ENCODE measurements at regions not wholly inside any gene's neighbourhood (a gene's known extent, or its start where the extent isn't known, plus 50 kb on each side); places are given as distances from the start of the nearest gene placed in this dataset.

- ChIA-PET CTCF (ENCODE audit: low intra/inter-chr PET ratio) (no interaction called here), POLR2A (no interaction called here)
- Histone ChIP-seq H4K20me1 (replicated peaks; ENCODE audit: control insufficient read depth, insufficient read depth, low read length) (no peaks in the 10 kb centered on the region), H3K9ac (ENCODE audit: insufficient read depth in 1 of 2, low read depth in 2 of 2, low read length in 2 of 2) (no peak overlapping the region), H2AFZ (ENCODE audit: low read depth, low read length) (no peak overlapping the region), H3K27ac (ENCODE audit: extremely low read depth, low read depth, low read length) (no peak overlapping the region), H3K36me3 (ENCODE audit: control insufficient read depth, insufficient read depth, low read length) (no peaks in the 10 kb centered on the region), H3K9me3 (replicated peaks; ENCODE audit: control insufficient read depth, insufficient read depth, low read depth, low read length) (no peaks in the 10 kb centered on the region), H3K4me2 (ENCODE audit: insufficient read depth, low read length) (no peak overlapping the region), H3K27me3 (ENCODE audit: control insufficient read depth in 2 of 2, insufficient read depth in 2 of 2, low read length in 2 of 2) (no peaks in the 10 kb centered on the region), H3K79me2 (ENCODE audit: control insufficient read depth, insufficient read depth, low read length) (no peaks in the 10 kb centered on the region), H3K4me1 (replicated peaks in 1 of 2; ENCODE audit: control insufficient read depth in 2 of 2, insufficient read depth in 2 of 2, low read length in 2 of 2) (no peaks in the 10 kb centered on the region), H3K9me1 (ENCODE audit: control insufficient read depth, insufficient read depth, low read length) (no peaks in the 10 kb centered on the region), H3K4me3 (no peak overlapping the region)
- FAIRE-seq: no peak
- intact Hi-C loops (cut with micrococcal nuclease) (loop anchor here (10.0 kb wide), 1 partner anchor 342 kb away; no protein-coding TSS in a partner anchor), in situ Hi-C loops (cut with MboI) (no loop called here)
- TF ChIP-seq RBBP5 (IDR thresholded peaks at IDR 0.05; ENCODE audit: borderline replicate concordance, insufficient read depth, low read length, poor library complexity, severe bottlenecking) (no peak), CXXC5 (CRISPR knock-in tag; IDR thresholded peaks at IDR 0.05) (no peak), ZSCAN29 (IDR thresholded peaks at IDR 0.05) (no peak), ZC3H8 (IDR thresholded peaks at IDR 0.05) (no peak), RBM17 (IDR thresholded peaks at IDR 0.05; ENCODE audit: borderline replicate concordance, low read depth, low read length) (no peak), ETV6 (IDR thresholded peaks at IDR 0.05; ENCODE audit: borderline replicate concordance in 1 of 2, low read depth in 2 of 2, low read length in 1 of 2) (no peak), ETV6 (CRISPR knock-in tag; IDR thresholded peaks at IDR 0.05; ENCODE audit: borderline replicate concordance) (no peak), SMARCA4 (IDR thresholded peaks at IDR 0.05) (no peak), MTA1 (IDR thresholded peaks at IDR 0.05; ENCODE audit: borderline replicate concordance) (no peak), GMEB1 (CRISPR knock-in tag; IDR thresholded peaks at IDR 0.05) (no peak)
- TF ChIP-seq, protein P1, sequence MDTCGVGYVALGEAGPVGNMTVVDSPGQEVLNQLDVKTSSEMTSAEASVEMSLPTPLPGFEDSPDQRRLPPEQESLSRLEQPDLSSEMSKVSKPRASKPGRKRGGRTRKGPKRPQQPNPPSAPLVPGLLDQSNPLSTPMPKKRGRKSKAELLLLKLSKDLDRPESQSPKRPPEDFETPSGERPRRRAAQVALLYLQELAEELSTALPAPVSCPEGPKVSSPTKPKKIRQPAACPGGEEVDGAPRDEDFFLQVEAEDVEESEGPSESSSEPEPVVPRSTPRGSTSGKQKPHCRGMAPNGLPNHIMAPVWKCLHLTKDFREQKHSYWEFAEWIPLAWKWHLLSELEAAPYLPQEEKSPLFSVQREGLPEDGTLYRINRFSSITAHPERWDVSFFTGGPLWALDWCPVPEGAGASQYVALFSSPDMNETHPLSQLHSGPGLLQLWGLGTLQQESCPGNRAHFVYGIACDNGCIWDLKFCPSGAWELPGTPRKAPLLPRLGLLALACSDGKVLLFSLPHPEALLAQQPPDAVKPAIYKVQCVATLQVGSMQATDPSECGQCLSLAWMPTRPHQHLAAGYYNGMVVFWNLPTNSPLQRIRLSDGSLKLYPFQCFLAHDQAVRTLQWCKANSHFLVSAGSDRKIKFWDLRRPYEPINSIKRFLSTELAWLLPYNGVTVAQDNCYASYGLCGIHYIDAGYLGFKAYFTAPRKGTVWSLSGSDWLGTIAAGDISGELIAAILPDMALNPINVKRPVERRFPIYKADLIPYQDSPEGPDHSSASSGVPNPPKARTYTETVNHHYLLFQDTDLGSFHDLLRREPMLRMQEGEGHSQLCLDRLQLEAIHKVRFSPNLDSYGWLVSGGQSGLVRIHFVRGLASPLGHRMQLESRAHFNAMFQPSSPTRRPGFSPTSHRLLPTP (IDR thresholded peaks at IDR 0.05; ENCODE audit: borderline replicate concordance, extremely low read depth, insufficient read length): no peak
- no TSS peak for BruUV-seq (replicated peaks)
- 10% methylated on average over 1 of the region's 1 CpG for WGBS (ENCODE audit: insufficient coverage, low coverage, missing lambda C conversion rate)
- no peak for DNase-seq (ENCODE audit: extremely low read depth in 1 of 4, low spot score in 3 of 4)
- no peak for ATAC-seq
These were observed 234.7 kb downstream of the NHLRC3 start for GRCh38 chr13:39272994-39273393.
